Kidney epithelial cell (primary cell): ENCODE measurements at regions not wholly inside any gene's neighbourhood (a gene's known extent, or its start where the extent isn't known, plus 50 kb on each side); places are given as distances from the start of the nearest gene placed in this dataset.

Experiments
- DNase-seq: peaks from one replicate; pipeline ENCODE4 v3.0.0-alpha.2; 2010; ENCODE audit warnings: low read depth
- H3K27me3 ChIP-seq: 2 replicates; pipeline ENCODE4 v1.6.0; 2011; ENCODE audit warnings: low read length; ENCODE audit not compliant: control insufficient read depth, insufficient read depth
- H3K36me3 ChIP-seq: 2 replicates; pipeline ENCODE4 v1.5.1; 2011; ENCODE audit warnings: low read length; ENCODE audit not compliant: control insufficient read depth, insufficient read depth
- H3K4me3 ChIP-seq: 2 replicates; pipeline ENCODE4 v1.5.1; 2011; ENCODE audit warnings: low read depth, mild to moderate bottlenecking, control low read depth, low read length
- TF ChIP-seq, protein P1 (sequence below): IDR thresholded peaks from 2 replicates; pipeline ENCODE4 v1.5.1; 2011; ENCODE audit warnings: mild to moderate bottlenecking, moderate library complexity, low read length, control low read depth, inconsistent platforms; ENCODE audit not compliant: insufficient read depth, poor library complexity, severe bottlenecking

GRCh38 chr2:16216558-16216945 lies 276.2 kb downstream of the MYCN start:
- TF ChIP-seq, protein P1, sequence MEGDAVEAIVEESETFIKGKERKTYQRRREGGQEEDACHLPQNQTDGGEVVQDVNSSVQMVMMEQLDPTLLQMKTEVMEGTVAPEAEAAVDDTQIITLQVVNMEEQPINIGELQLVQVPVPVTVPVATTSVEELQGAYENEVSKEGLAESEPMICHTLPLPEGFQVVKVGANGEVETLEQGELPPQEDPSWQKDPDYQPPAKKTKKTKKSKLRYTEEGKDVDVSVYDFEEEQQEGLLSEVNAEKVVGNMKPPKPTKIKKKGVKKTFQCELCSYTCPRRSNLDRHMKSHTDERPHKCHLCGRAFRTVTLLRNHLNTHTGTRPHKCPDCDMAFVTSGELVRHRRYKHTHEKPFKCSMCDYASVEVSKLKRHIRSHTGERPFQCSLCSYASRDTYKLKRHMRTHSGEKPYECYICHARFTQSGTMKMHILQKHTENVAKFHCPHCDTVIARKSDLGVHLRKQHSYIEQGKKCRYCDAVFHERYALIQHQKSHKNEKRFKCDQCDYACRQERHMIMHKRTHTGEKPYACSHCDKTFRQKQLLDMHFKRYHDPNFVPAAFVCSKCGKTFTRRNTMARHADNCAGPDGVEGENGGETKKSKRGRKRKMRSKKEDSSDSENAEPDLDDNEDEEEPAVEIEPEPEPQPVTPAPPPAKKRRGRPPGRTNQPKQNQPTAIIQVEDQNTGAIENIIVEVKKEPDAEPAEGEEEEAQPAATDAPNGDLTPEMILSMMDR, result no peak
- Histone ChIP-seq H3K4me3 (no peak overlapping the region), H3K36me3 (no peaks in the 10 kb centered on the region), H3K27me3 (no peaks in the 10 kb centered on the region)
- no peak for DNase-seq

DNA sequence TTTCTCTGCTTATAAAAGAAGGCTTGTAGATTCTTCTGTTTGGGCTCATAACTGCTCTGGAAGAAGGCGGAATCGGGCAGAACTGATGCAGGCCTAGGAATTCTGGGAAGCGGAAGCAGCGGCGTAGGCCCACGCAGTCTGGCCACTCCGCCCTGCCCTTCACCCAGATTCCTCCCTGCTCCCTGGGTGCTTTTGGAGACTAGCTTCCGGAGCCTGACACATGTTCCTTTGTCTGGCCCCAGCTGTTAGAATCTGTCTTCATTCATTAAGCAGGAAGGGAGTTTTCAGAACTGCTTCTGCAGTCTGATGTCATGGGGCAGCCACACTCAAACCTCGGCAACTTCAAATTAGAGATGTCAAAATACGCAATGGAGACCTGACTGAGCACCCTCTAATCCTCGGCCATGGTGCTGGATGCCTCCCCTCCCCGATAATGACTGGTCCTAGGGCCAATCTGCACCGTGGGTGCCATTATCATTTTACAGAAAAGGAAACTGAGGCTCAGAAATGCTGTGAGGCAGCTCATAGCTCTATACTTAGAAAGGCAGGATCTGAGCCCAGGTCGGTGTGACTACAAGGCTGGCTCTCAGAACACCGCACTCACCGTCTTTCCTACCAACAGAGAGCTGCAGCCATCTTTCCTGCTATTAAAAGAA lies 275.7 kb downstream of the MYCN start:
- no peaks in the 10 kb centered on the region for H3K27me3 ChIP-seq
- H3K36me3 ChIP-seq, result no peaks in the 10 kb centered on the region
- no peak for DNase-seq
- no peak overlapping the region for H3K4me3 ChIP-seq
- TF ChIP-seq, protein P1, result no peak

DNA sequence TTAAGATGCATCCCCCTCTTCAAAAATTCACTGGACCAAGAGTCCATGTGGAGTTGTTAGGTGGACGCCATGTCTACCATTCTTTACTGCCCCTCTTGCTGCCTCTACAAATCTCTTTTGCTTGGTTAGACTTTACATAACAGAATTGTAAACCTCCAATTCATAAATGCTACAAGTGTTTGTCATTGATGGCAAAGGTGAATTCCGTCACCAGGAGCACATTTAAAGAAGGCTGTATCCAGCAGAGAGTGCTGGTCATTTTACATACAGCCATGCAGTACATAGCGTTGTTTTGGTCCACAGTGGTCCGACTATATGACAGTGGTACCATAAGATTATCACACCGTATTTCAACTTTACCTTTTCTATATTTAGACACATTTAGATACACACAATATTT lies 274.5 kb downstream of the MYCN start:
- Histone ChIP-seq H3K27me3 (no peaks in the 10 kb centered on the region), H3K36me3 (no peaks in the 10 kb centered on the region), H3K4me3 (no peak overlapping the region)
- TF ChIP-seq, protein P1, result no peak
- DNase-seq, result no peak

GRCh38 chr2:16214391-16214790 lies 274.0 kb downstream of the MYCN start:
- Histone ChIP-seq H3K36me3 (no peaks in the 10 kb centered on the region), H3K27me3 (no peaks in the 10 kb centered on the region), H3K4me3 (no peak overlapping the region)
- DNase-seq, result no peak
- TF ChIP-seq, protein P1, result no peak

- H3K4me3 ChIP-seq, result no peak overlapping the region
- TF ChIP-seq, protein P1, result no peak
- H3K36me3 ChIP-seq, result no peaks in the 10 kb centered on the region
- DNase-seq, result no peak
- no peaks in the 10 kb centered on the region for H3K27me3 ChIP-seq
Observed at GRCh38 chr2:16212321-16212720, 272.0 kb downstream of the MYCN start.

DNA sequence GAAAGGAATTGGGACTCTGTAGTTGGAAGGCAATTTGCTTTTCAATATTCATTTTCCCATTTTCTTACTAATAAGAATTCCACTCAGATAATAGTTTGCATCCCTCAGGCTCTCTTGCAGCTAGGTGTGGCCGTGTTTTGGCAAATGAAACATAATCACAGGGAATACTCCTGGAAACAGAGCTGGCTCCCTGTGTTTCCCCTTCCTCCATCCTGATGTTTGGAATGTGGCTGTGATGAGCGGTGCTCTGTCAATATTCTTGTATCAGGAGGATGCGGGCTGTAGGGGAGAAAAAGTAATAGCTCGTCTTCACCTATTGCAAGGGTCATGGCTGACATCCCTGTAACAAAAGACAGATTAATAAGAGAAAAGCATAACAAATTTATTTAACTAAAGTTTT lies 271.0 kb downstream of the MYCN start:
- Histone ChIP-seq H3K36me3 (no peaks in the 10 kb centered on the region), H3K4me3 (no peak overlapping the region), H3K27me3 (no peaks in the 10 kb centered on the region)
- DNase-seq, result no peak
- TF ChIP-seq, protein P1, result no peak
